ENCODE measurements at regions not wholly inside any gene's neighbourhood (a gene's known extent, or its start where the extent isn't known, plus 50 kb on each side); places are given as distances from the start of the nearest gene placed in this dataset.

DNA sequence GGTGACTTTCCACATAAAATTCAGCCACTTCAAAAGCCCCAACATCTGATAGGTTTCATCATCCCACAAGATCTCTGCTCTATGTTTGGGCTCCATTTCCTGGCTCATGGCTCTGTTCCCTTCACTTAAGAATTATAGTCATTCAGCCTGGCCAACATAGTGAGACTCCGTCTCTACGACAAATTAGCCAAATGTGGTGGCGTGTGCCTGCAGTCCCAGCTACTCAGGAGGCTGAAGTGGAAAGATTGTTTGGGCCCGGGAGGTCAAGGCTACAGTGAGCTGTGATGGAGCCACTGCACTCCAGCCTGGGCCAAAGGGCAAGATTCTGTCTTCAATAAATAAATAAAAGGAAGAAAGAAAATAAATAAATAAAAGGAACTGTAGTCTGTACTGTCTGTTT, 57.9 kb upstream of the CTSV start:
- Histone ChIP-seq H2BK12ac (ENCODE audit: low read depth, low read length) (no peak overlapping the region), H3K4me2 (ENCODE audit: insufficient read depth in 1 of 2, low read depth in 2 of 2, low read length in 2 of 2) (no peak overlapping the region), H2BK5ac (ENCODE audit: low read depth, low read length) (no peak overlapping the region), H3K23ac (ENCODE audit: insufficient read length) (no peak overlapping the region), H4K5ac (ENCODE audit: insufficient read length, low read depth, low read length) (no peak overlapping the region), H3K4ac (replicated peaks; ENCODE audit: insufficient read length, low read depth, low read length) (no peak overlapping the region), H3K9ac (replicated peaks in 1 of 4; ENCODE audit: extremely low read depth in 1 of 4, low read depth in 3 of 4, low read length in 3 of 4) (no peak overlapping the region), H3K27me3 (replicated peaks in 1 of 4; ENCODE audit: control insufficient read depth in 3 of 4, extremely low read depth in 1 of 4, insufficient read depth in 3 of 4, low read length in 3 of 4) (no peaks in the 10 kb centered on the region), H3K27ac (ENCODE audit: low read depth, low read length) (no peak overlapping the region), H3K56ac (replicated peaks; ENCODE audit: insufficient read length, low read depth, low read length) (no peak overlapping the region), H2AFZ (ENCODE audit: low read length) (no peak overlapping the region), H4K91ac (replicated peaks; ENCODE audit: insufficient read length, low read length) (no peak overlapping the region), H3K79me1 (ENCODE audit: low read depth, low read length) (no peaks in the 10 kb centered on the region), H3K4me1 (replicated peaks in 1 of 4; ENCODE audit: control insufficient read depth in 3 of 4, insufficient read depth in 4 of 4, low read length in 3 of 4) (no peaks in the 10 kb centered on the region), H3K9me3 (ENCODE audit: insufficient read depth in 2 of 2, low read depth in 1 of 2, low read length in 1 of 2) (no peaks in the 10 kb centered on the region), H4K20me1 (replicated peaks in 1 of 2; ENCODE audit: control insufficient read depth in 1 of 2, insufficient read depth in 2 of 2, low read length in 2 of 2) (no peaks in the 10 kb centered on the region), H4K8ac (ENCODE audit: extremely low read depth, insufficient read depth, low read length) (no peak overlapping the region), H3K36me3 (ENCODE audit: control insufficient read depth in 2 of 4, insufficient read depth in 4 of 4, low read length in 3 of 4) (peaks cover 0 to 4% (median 0%) of the 10 kb centered on the region in 4 experiments; a peak in 1 of 8 replicates), H2AK5ac (ENCODE audit: low read depth, low read length) (no peak overlapping the region), H3K23me2 (ENCODE audit: low read depth, low read length) (no peaks in the 10 kb centered on the region), H3K4me3 (ENCODE audit: extremely low read depth in 1 of 4, insufficient read depth in 2 of 4, low read depth in 3 of 4, low read length in 4 of 4) (no peak overlapping the region), H3K18ac (ENCODE audit: extremely low read depth, low read length) (no peak overlapping the region), H2BK20ac (ENCODE audit: low read length) (no peak overlapping the region), H3K79me2 (ENCODE audit: control insufficient read depth in 1 of 2, insufficient read depth in 2 of 2, low read length in 2 of 2) (no peaks in the 10 kb centered on the region), H2BK120ac (replicated peaks; ENCODE audit: low read depth, low read length) (no peak overlapping the region), H2BK15ac (ENCODE audit: low read length) (no peak overlapping the region), H3K14ac (ENCODE audit: insufficient read length) (no peak overlapping the region)
- TF ChIP-seq RFX5 (IDR thresholded peaks at IDR 0.05; ENCODE audit: borderline replicate concordance, low read depth, low read length) (no peak), SP1 (IDR thresholded peaks at IDR 0.05; ENCODE audit: low read depth, low read length) (no peak)
- TF ChIP-seq, protein P1, sequence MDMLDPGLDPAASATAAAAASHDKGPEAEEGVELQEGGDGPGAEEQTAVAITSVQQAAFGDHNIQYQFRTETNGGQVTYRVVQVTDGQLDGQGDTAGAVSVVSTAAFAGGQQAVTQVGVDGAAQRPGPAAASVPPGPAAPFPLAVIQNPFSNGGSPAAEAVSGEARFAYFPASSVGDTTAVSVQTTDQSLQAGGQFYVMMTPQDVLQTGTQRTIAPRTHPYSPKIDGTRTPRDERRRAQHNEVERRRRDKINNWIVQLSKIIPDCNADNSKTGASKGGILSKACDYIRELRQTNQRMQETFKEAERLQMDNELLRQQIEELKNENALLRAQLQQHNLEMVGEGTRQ (IDR thresholded peaks at IDR 0.05; ENCODE audit: low read length): no peak
- no peak for DNase-seq (ENCODE audit: low read depth in 1 of 2, low spot score in 2 of 2)
- WGBS, 2 experiments (ENCODE audit: extremely low coverage in 1 of 2, insufficient coverage in 1 of 2, insufficient read length in 1 of 2, insufficient replicate concordance in 2 of 2, low coverage in 1 of 2, low lambda C conversion rate in 2 of 2, missing lambda C conversion rate in 1 of 2): 95% methylated on average over 4 of the region's 4 CpGs; no CpG with 5 or more reads in 1 of the 2 experiments
- no peak for FAIRE-seq
- POLR2A ChIA-PET (ENCODE audit: partially characterized antibody): interaction anchor here (1.3 kb wide), 1 partner anchor 8 kb away, joined by 4 read pairs; no protein-coding TSS in a partner anchor
- CTCF ChIA-PET (ENCODE audit: partially characterized antibody): no interaction called here

All from H1 (cell line).